ENCODE measurements at regions not wholly inside any gene's neighbourhood (a gene's known extent, or its start where the extent isn't known, plus 50 kb on each side); places are given as distances from the start of the nearest gene placed in this dataset.

GRCh38 chr14:39847194-39847593, 415.0 kb upstream of the FBXO33 start (continued):
- TF ChIP-seq EP300 (IDR thresholded peaks at IDR 0.05; ENCODE audit: borderline replicate concordance in 1 of 2, low read depth in 1 of 2, low read length in 1 of 2) (no peak), TEAD4 (IDR thresholded peaks at IDR 0.05; ENCODE audit: borderline replicate concordance, insufficient read depth) (no peak)

- H3K4me3 ChIP-seq (ENCODE audit: low read depth in 2 of 2, low read length in 1 of 2) = no peak overlapping the region
- H4K20me1 ChIP-seq (ENCODE audit: insufficient read depth) = no peaks in the 10 kb centered on the region
- TF ChIP-seq NFIC (IDR thresholded peaks at IDR 0.05; ENCODE audit: borderline replicate concordance) = no peak
- TF ChIP-seq USF2 (IDR thresholded peaks at IDR 0.05; ENCODE audit: borderline replicate concordance, low read depth, low read length) = no peak
- TF ChIP-seq GATA2 (CRISPR knock-in tag; IDR thresholded peaks at IDR 0.05) = no peak
- TF ChIP-seq NRF1 (IDR thresholded peaks at IDR 0.05; ENCODE audit: low read depth, low read length) = no peak
- TF ChIP-seq ZBTB33 (IDR thresholded peaks at IDR 0.05; ENCODE audit: borderline replicate concordance, low read depth) = no peak
- no peak for TF ChIP-seq TAF1 (IDR thresholded peaks at IDR 0.05; ENCODE audit: borderline replicate concordance, low read depth, low read length)
- TF ChIP-seq CHD2 (IDR thresholded peaks at IDR 0.05; ENCODE audit: low read length, partially characterized antibody) = no peak
- H3K4me1 ChIP-seq (ENCODE audit: control insufficient read depth in 1 of 2, insufficient read depth in 2 of 2, low read depth in 1 of 2, low read length in 1 of 2) = no peaks in the 10 kb centered on the region
- H3K9me2 ChIP-seq = no peaks in the 10 kb centered on the region
- H3K79me2 ChIP-seq (ENCODE audit: insufficient read depth) = no peaks in the 10 kb centered on the region
- WGBS (ENCODE audit: low lambda C conversion rate) = 0% methylated on average over 4 of the region's 5 CpGs
- H3K4me2 ChIP-seq = no peak overlapping the region
- no peaks in the 10 kb centered on the region for H3K36me3 ChIP-seq (replicated peaks in 1 of 2; ENCODE audit: control insufficient read depth in 1 of 2, insufficient read depth in 2 of 2, low read length in 1 of 2)
- no peak overlapping the region for H3K9ac ChIP-seq
- ChIA-PET CTCF (no interaction called here), POLR2A (no interaction called here)
- H3K27ac ChIP-seq (ENCODE audit: low read depth in 2 of 2, low read length in 1 of 2) = no peak overlapping the region
- H3K27me3 ChIP-seq (ENCODE audit: insufficient read depth) = no peaks in the 10 kb centered on the region
- no peak for DNase-seq
- no peaks in the 10 kb centered on the region for H3F3A ChIP-seq (replicated peaks; ENCODE audit: insufficient read depth)
- no peaks in the 10 kb centered on the region for H3K9me3 ChIP-seq
- no peak overlapping the region for H2AFZ ChIP-seq (ENCODE audit: low read depth)
These were observed 411.6 kb upstream of the FBXO33 start for GRCh38 chr14:39843881-39844280.

- Histone ChIP-seq H3K9me3 (no peaks in the 10 kb centered on the region), H3K9me2 (no peaks in the 10 kb centered on the region), H3K9ac (no peak overlapping the region), H3F3A (replicated peaks; ENCODE audit: insufficient read depth) (no peaks in the 10 kb centered on the region), H3K36me3 (replicated peaks in 1 of 2; ENCODE audit: control insufficient read depth in 1 of 2, insufficient read depth in 2 of 2, low read length in 1 of 2) (no peaks in the 10 kb centered on the region), H2AFZ (ENCODE audit: low read depth) (no peak overlapping the region), H4K20me1 (ENCODE audit: insufficient read depth) (no peaks in the 10 kb centered on the region), H3K27ac (ENCODE audit: low read depth in 2 of 2, low read length in 1 of 2) (no peak overlapping the region), H3K79me2 (ENCODE audit: insufficient read depth) (no peaks in the 10 kb centered on the region), H3K4me2 (no peak overlapping the region), H3K4me3 (ENCODE audit: low read depth in 2 of 2, low read length in 1 of 2) (no peak overlapping the region), H3K27me3 (ENCODE audit: insufficient read depth) (no peaks in the 10 kb centered on the region), H3K4me1 (ENCODE audit: control insufficient read depth in 1 of 2, insufficient read depth in 2 of 2, low read depth in 1 of 2, low read length in 1 of 2) (no peaks in the 10 kb centered on the region)
- TF ChIP-seq YY1 (IDR thresholded peaks at IDR 0.05; ENCODE audit: low read depth) (no peak), CTCF (IDR thresholded peaks at IDR 0.05) (no peak)
- CTCF ChIA-PET = no interaction called here
- POLR2A ChIA-PET = no interaction called here
- no peak for DNase-seq
These were observed 408.9 kb upstream of the FBXO33 start for GRCh38 chr14:39841088-39841487.
